Frontal cortex (tissue), 3 donors: ENCODE measurements at regions not wholly inside any gene's neighbourhood (a gene's known extent, or its start where the extent isn't known, plus 50 kb on each side); places are given as distances from the start of the nearest gene placed in this dataset.

Experiments used
- DNase-seq, 2 donors: peaks; one replicate each; pipeline ENCODE4 v3.0.0; 2012; ENCODE audit warnings: low spot score in 2 of 2
- FAIRE-seq: peaks from 2 replicates; lab custom pipeline; 2012; peaks lifted over from hg19 to GRCh38; lab: Jason Lieb, UNC
- donor health status: control.
- donor health status: control.
- donor health status: control.

DNA sequence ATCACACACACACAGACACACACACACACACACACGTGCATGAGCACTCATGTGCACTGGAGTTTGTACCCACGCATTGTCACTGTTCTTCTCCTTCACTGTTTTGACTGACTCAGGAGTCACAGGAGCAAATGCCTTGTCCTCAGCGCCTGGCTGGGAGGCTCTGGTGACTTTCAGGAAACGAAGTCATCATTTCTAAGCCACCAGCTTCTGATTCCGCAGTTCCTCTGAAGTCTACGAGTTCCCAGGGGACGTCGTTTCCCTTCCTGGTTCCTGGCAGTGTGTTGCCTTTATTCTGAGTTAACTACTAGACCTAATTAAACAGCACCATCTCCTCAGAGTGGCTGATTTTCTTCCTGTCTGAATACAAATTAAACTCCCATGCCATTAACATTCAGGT lies 82.2 kb upstream of the PMEPA1 start:
- FAIRE-seq (no peak), DNase-seq (no peak)

DNA sequence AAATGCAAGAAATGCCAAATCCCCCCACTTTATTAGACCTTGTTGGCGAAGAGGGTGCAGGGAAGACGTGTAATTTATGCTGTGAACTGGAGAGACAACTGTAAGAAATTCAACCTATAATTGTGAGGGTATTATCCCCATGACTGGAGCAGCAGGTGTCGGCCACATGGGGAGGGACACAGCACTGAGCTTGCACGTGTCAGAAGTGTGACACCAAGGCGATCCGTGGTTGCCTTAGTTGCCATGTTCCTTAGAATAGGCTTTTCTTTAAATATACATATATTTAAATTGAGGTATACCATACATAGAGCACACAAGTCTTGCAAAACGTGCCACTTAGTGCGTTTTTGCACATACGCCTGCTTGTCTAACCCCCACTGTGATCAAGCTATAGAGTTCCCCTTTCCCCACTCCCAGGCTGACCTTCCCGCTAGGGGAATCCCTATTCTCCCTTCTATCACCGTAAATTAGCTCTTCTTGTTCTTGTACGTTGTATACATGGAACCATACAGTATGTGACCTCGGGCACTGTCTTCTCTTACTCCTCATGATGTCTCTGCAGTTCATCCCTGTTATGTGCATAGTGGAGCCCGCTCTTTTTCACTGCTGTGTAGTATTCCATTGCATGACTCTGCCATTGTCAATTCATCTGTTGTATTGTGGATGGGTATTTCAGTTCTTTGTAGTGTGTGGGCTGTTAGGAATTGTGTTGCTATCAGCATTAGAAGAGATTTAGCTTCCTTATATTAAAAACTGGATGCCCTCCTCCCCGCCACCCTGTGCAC lies 81.6 kb upstream of the PMEPA1 start:
- FAIRE-seq (no peak), DNase-seq (no peak)

DNA sequence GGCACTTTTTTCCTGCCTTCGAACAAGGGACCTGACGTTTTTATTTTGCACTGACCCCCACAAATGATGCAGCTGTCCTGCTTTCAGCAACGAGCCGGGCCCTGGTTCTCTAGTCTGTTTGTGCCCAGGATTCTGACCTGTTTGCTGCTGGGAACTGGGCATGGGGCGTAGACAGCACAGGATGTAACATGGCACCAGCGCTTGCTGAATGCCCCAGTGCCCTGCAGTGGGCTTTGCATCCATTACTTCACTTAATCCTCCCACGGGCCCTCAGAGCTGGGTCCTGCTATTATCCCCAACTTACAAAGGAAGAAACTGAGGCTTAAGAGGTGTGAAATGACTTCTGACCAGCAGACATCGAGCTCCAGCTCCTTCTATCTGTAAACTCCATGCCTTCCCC lies 80.4 kb upstream of the PMEPA1 start:
- DNase-seq (no peak), FAIRE-seq (no peak)

DNA sequence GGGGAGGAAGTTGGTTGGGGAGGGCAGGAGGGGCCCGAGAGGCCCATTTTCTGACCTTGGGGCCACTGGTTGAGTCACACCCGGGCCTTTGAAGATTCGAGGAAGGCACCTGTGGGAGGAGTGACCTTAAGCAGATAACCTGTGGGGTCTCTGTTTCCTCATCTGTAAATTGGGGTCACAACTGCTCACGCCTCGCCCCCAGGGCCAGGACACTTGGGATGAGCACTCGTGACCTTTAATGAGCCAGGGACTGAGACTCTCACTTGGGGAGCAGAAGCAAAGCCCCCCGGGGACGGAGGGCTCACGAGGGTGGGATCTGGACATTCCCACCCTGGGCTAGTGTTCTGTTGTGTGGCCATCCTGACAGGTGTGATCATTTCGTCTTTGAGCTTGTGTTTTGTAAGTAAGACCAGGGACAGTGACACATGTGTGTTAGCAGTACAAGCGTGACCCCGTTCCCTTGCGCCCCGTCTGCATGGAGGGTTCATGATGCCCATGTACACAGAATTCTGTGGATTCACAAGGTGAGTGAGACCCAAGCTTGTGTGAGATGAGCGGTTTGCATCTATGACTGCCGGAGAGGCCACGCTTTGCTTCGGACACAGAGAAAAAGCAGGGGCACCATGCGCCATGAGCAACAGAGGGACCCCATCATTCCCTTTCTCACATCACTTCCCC lies 79.3 kb upstream of the PMEPA1 start:
- FAIRE-seq (no peak), DNase-seq (no peak)

DNA sequence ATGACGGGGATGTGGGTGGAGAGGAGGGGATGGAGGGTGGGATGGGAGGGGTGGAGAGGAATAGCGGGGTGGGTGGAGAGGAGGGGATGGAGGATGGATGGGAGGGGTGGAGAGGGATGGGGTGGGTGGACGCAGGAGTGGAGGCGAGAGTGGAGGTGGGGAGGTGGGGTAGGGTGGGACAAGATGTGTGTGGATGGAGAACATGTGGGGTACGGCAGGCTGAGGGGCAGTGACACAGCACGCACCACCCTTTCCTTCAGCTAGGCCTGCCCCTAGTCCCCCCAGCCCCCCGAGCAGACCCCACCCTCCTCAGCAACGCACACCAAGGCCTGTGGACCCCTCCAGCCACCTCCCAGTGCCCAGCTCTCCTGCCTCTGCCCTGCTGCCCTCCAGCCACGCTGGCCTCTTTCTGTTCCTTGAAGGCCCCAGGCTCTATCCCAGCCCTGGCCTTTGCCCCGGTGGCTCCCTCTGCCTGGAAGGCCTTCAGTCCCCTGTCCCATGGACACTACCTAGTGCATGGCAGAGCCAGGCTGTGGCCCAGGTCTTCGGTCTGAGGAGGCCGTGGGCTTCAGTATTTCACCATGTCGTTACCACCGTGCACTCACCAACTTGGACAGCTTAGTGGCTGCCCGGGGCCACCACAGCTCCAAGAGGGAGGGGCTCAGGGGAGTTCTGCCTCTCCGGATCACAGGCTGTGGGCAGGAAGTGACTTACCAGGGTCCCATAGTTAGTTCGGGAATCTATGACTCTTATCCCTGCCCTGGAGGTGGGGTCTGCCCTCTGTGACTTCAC lies 78.4 kb upstream of the PMEPA1 start:
- FAIRE-seq = no peak
- DNase-seq = no peak

DNA sequence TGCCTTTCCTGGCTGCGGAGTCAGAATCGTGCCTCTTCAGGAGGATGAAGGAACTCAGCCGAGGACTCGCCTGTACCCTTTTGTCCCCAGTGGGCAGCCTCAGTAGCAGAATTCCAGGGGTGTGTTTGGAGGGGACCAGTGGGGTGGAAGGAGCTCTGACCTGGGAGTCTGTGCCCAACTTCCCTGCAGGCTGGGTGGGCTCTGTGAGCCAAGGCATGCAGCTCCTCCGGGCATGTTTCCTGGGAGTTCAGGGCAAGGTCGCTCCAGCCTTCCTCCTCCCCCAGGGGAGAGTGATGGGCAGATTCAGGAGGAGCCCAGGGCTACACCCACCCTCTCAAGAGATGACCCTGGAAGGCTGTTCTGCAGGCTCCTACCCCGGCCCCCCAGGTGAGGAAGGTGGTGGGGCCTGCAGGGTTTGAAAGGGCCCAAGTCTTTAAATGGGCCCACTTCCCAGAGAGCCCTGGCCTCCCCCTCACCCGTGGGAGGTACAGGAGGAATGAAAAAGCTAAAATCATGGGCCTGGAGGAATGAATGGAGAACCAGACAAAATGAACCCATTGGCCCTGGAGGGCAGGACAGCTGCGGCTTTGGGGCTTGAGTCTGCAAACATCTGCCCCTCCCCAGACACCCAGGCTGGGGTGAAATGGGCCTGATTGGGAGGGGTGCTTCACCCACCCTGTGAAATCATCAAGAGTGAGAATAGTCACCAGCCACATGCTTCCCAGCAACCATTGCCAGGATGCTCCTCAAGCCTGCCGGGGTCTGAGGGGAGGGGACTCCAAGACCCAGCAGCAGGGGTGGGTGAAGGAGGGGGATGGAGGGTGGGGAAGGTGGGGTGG lies 77.6 kb upstream of the PMEPA1 start:
- FAIRE-seq (no peak), DNase-seq (no peak)

DNA sequence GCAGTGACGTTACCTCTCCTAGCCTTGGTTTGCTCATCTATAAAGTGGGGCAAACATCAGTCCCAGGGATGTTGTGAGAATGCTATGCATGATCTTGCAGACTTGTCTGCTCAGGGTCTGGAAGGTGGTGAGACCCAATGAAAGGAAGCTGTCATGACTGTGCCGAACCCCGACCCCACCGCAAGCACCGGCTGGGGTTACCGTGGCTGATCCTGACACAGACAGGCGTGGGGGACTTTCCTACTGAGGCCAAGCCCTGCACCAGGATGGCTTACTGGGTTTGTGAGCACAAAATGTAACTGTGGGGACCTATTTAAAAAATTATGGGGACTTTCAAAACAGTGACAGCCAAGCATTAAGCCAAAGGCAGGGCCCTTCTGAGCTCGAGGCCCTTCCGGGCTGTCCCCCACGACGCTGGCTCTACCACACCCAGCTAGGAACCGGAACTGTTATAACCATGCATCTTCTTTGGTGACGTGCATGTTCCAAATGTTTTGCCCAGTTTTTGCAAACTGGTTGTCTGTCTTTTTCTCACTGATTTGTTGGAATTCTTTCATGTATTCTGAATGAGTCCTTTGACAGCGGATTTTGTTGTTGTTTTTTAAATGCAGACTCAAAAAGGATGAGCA lies 76.6 kb upstream of the PMEPA1 start:
- no peak for FAIRE-seq

DNA sequence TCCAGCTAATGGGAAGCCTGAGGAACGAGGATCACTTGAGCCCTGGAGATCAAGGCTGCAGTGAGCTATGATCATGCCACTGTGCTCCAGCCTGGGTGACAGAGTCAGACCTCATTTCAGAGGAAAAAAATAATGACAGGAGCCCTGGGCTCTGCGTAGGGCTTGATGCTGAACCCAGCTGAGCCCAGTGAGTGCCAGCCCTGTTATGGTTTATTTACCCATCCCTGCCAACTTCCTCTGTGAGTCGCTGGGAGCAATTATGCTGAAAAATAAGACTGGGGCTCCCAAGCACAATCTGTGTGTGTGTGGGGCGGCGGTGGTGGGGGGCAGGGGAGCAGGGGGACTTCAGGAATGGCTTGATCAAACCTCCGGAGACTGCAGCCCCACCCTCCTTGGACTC lies 75.9 kb upstream of the PMEPA1 start:
- no peak for DNase-seq
- no peak for FAIRE-seq

More for the DNA sequence above, 76.6 kb upstream of the PMEPA1 start:
- no peak for DNase-seq

DNA sequence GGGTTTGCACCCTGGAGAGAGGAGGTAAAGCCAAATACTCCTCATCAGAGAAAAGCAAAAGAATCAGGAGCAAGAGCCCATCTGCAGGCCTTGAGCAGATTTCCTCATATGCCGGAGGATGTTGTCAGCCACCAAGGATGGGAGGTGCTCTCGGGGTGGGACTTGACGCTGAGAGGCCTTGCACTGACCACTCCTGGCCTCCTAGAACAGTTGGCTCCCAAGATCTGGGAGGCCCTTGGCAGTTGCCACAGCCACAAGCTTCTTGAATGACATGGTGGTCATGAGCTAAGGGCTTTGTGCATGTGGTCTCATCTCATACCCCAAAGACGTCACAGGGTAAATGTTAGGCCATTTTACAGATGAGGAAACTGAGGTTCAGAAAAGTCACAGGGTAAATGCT lies 75.2 kb upstream of the PMEPA1 start:
- DNase-seq (no peak), FAIRE-seq (no peak)

DNA sequence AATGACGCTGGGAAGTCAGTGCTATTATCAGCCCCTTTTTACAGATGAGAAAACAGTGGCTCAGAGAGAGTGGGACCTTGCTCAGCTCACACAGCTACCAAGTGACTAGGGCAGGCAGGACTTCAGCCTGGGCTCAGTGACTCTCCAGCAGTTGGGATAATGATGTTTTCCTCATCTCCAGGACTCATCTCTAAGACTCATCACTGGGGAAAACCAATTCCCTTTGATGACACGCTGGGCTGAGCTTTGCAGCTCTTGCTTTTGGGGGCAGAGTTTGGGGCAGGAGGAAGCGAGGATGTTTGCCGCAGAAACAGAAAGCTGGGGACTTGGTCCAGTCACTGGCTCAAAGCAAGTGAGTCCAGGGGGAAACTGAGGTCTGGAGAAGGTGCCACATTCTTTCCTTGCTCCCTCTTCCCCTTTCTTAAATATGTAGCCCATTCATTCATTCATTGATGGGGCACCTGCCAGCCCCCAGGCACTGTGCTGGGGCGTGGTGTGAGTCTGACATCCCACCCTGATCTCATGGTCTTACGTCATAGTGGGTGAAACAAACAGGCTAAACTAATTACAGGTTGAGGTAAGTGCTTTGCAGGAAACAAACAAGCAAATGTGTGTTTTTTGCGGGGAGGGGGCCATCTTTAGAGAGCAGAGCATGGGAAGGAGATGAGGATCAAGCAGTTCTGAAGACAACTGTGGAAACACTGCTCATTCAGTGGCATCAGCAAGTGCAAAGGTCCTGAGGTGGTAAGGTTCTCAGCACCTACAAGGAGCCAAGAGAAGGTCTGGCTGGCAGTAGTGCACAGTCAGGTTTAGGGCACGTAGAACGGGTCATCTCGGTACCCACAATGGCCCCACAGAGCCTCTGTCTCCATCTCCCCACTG lies 74.4 kb upstream of the PMEPA1 start:
- FAIRE-seq = no peak

DNA sequence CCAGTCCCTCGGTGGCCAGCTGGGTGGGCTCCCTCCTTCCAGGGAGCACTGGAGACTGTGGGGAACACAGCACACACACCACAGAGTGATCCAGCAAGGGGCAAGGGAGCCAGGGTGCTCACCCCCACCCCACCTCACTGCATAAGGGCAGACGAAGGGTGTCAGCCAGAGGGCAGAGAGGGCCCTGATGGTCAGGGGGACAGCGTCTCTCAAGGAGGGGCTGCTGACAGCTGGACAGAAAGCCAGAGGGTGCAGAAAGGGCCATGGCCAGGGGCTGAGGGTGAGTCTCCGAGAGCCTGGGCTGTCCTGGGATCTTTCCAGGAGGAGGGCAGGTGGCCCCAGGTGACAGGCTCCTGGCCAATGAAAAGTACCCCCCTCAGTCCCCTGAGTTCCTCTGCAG lies 73.4 kb upstream of the PMEPA1 start:
- FAIRE-seq (no peak), DNase-seq (no peak)

More for the DNA sequence above, 74.4 kb upstream of the PMEPA1 start:
- DNase-seq = no peak

DNA sequence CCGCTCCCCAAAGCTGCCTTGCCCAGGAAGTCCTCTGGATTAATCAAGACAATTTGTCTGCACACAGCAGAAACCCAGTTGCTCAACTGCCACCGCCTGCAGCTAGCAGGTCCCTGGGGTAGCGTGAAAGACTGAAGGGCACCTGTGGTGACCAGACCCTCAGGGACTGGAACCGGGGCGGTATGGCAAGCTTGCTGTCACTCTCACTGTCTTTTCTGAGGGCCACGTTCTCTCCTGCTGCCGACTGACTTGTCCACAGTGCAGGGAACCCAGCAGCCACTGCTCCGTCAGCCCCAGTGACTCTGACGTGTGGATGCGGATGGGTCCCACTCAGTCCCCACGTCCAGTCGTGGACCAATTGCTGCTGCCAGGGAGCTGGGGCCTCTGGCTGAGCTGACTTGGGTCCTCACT lies 72.8 kb upstream of the PMEPA1 start:
- no peak for DNase-seq
- no peak for FAIRE-seq

DNA sequence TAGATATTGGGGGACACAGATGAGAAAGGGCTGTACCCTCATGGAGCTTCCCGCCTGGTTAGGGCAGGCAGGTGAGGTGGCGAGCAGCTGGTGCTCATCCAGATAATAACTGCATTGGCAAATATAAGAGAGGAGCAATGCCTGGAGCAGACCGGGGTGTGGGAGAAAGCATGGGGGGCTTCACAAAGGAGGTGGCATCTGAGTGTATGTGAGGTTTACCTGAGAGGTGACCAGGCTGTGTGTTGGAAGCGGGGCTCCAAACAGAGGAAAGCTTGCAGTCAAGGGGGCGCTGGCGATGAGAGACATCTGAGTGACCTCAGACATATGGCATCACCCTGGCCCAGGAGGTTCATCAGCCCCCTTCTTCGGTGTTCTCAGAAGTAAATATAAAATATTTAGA lies 72.1 kb upstream of the PMEPA1 start:
- FAIRE-seq (no peak), DNase-seq (no peak)

DNA sequence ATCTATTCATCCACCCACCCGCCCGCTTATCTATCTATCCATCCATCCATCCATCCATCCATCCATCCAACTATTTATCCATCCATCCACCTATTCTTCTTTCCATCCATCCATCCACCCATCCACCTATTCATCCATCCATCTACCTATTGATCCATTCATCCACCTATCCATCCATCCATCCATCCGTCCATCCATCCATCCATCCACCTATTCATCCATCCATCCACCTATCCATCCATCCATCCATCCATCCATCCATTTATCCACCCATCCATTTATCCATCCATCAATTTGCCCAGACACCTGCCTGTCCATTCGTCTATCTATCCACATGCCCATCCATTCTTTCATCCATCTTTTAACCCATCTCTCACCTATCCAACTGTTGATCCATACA lies 71.1 kb upstream of the PMEPA1 start:
- DNase-seq = no peak
- no peak for FAIRE-seq

DNA sequence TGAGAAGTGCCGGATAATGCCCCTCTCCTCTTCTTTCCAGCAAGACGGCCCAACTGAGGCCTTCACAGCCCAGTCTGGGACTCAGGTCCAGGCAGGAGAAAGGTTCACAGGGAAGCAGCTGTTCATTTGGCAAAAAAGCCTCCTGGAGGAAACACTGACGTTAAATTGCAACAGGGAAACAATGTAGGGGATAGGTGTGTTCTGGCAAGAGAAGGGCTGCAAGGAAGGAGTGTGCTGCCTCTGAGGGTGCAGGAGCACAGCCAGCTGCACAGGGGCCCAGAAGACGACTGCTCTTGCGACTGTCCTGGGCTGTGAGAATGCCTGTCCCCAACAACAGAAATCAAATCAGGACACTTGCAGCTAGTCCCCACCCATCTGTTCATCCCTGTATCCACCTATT lies 70.6 kb upstream of the PMEPA1 start:
- FAIRE-seq (no peak), DNase-seq (no peak)

DNA sequence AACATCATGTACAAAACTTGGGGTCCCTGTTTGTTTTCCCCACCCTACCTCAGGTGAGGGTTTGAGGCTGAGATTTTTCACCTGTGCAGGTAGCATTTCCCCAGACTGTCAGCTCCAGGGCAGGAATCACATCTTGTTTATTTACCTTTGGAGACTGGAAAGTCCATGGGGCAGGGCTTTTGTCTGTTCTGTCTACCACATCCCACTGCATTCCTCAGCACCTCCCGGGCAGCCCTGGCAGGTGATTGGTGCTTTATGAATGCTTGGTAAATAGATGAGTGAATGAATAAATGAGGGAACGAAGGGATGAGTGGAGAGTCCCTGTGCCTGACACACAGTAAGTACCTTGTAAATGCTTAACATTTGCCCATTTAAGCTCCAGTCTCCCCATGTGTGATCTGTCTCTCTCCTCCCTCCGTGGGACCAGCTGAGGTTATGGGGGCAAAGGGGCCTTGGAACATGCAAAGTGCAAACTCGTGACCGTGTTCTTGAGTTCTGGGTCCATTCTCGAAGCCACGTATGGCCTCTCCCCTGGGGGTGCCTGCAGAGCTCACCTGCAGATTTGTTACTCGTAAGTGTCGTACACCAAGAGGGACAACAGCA lies 69.7 kb upstream of the PMEPA1 start:
- no peak for DNase-seq
- FAIRE-seq = no peak

DNA sequence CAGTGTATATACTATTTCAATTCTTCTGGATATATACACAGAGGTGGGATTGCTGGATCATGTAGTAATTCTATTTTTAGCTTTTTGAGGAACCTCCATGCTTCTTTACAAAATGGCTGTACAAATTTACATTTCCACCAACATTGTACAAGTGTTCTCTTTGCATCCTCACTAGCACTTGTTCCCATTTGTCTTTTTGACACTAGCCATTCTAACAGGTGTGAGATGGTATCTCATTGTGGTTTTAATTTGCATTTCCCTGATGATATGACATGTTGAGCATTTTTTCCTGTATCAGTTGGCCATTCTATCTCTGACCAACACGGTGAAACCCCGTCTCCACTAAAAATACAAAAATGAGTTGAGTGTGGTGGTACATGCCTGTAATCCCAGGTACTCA lies 68.1 kb upstream of the PMEPA1 start:
- no peak for FAIRE-seq

DNA sequence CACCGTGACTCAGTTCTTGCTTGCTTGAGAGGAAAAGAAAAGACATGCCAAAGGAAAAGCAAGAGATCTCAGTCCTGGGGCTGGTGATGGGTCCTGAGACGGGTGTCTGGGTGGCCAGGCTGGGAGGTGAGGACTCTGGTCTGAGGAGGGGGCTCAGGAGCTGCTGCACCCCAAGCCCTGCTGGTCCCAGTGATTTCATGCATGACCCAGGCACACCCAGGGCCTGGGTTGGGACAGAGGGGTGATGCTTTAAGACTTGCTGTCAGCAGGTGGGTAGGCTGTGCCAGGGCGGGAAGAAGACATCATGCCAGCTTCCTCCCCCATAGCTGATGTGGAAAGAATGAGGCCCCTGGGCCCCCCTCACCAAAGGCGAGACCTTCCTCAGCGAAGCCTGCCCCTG lies 65.1 kb upstream of the PMEPA1 start:
- FAIRE-seq (no peak), DNase-seq (no peak)

More for the DNA sequence above, 68.1 kb upstream of the PMEPA1 start:
- no peak for DNase-seq
